SU-DHL-6 (cell line): ENCODE measurements at regions not wholly inside any gene's neighbourhood (a gene's known extent, or its start where the extent isn't known, plus 50 kb on each side); places are given as distances from the start of the nearest gene placed in this dataset.

Experiments used
- H2AFZ ChIP-seq: fragments of 200-600 bp; sonication (generic); 2 replicates; pipeline ENCODE4 v1.6.1; 2014; ENCODE audit warnings: low read depth, mild to moderate bottlenecking, moderate library complexity, mixed read lengths, antibody characterized with exemption, low read length; ENCODE audit not compliant: severe bottlenecking
- H3F3A ChIP-seq: fragments of 200-600 bp; shearing (Covaris generic); 2 replicates; pipeline ENCODE4 v1.6.0; 2016; ENCODE audit warnings: antibody characterized with exemption, mild to moderate bottlenecking; ENCODE audit not compliant: insufficient read depth
- H3K27ac ChIP-seq: fragments of 200-600 bp; sonication (generic); 2 replicates; pipeline ENCODE4 v1.5.1; 2016; ENCODE audit warnings: low read depth, mild to moderate bottlenecking, low read length, moderate library complexity, mixed read lengths
- H3K27me3 ChIP-seq: fragments of 200-600 bp; sonication (generic), shearing (Covaris generic); 2 replicates; pipeline ENCODE4 v1.6.0; 2014; ENCODE audit warnings: mild to moderate bottlenecking, low read length
- H3K36me3 ChIP-seq: fragments of 200-600 bp; sonication (generic); 2 replicates; pipeline ENCODE4 v1.6.1; 2014; ENCODE audit warnings: mild to moderate bottlenecking, low read length, mixed read lengths
- H3K4me2 ChIP-seq: fragments of 300-600, 200-600 bp; shearing (Covaris generic), sonication (generic); 2 replicates; pipeline ENCODE4 v1.6.0; 2014; ENCODE audit warnings: low read length, low read depth, mild to moderate bottlenecking; ENCODE audit not compliant: poor library complexity, severe bottlenecking
- H3K4me3 ChIP-seq: fragments of 200-600 bp; sonication (generic); 2 replicates; pipeline ENCODE4 v1.5.1; 2014; ENCODE audit warnings: antibody characterized with exemption, low read length, mild to moderate bottlenecking, mixed read lengths; ENCODE audit not compliant: insufficient read depth, poor library complexity, severe bottlenecking
- H3K79me2 ChIP-seq: fragments of 200-600 bp; sonication (generic); 2 replicates; pipeline ENCODE4 v1.6.1; 2014; ENCODE audit warnings: mild to moderate bottlenecking, low read length, moderate library complexity; ENCODE audit not compliant: insufficient read depth
- H3K9ac ChIP-seq: fragments of 200-600 bp; sonication (generic); 2 replicates; pipeline ENCODE4 v1.7.0; 2014; ENCODE audit warnings: mild to moderate bottlenecking, low read length
- H3K9me2 ChIP-seq: fragments of 200-600 bp; sonication (generic); replicated peaks from 2 replicates; pipeline ENCODE4 v1.6.1; 2014; ENCODE audit warnings: low read length; ENCODE audit not compliant: insufficient read depth
- H3K9me3 ChIP-seq: fragments of 200-600 bp; sonication (generic); 2 replicates; pipeline ENCODE4 v1.6.1; 2014; ENCODE audit warnings: low read length, mixed read lengths; ENCODE audit not compliant: insufficient read depth
- H4K20me1 ChIP-seq: fragments of 200-600 bp; sonication (generic); 2 replicates; pipeline ENCODE4 v1.6.1; 2014; ENCODE audit warnings: low read depth, mild to moderate bottlenecking, antibody characterized with exemption, low read length, moderate library complexity, mixed read lengths
- CTCF ChIP-seq: fragments of 200-600 bp; sonication (generic); IDR thresholded peaks from one replicate; pipeline ENCODE4 v1.5.1; 2017; ENCODE audit warnings: antibody characterized with exemption, mild to moderate bottlenecking, low read length, moderate library complexity; ENCODE audit not compliant: insufficient read depth, poor library complexity, severe bottlenecking
- EZH2phosphoT487 ChIP-seq: fragments of 200-600 bp; sonication (generic), shearing (Covaris generic); conservative IDR thresholded peaks from 2 replicates; pipeline ENCODE4 v1.6.1; 2018; ENCODE audit warnings: mild to moderate bottlenecking, antibody characterized with exemption, low read length, moderate library complexity, mixed read lengths

- Histone ChIP-seq H3K4me2 (no peak overlapping the region), H3K27ac (no peak overlapping the region), H4K20me1 (no peaks in the 10 kb centered on the region), H3K27me3 (no peaks in the 10 kb centered on the region), H3K4me3 (no peak overlapping the region), H3K79me2 (no peaks in the 10 kb centered on the region), H3K9ac (no peak overlapping the region), H3K36me3 (no peaks in the 10 kb centered on the region), H3F3A (no peaks in the 10 kb centered on the region), H3K9me2 (no peaks in the 10 kb centered on the region), H3K9me3 (no peaks in the 10 kb centered on the region), H2AFZ (no peak overlapping the region)
- TF ChIP-seq EZH2phosphoT487 (no peak), CTCF (no peak)
These were observed 567.0 kb downstream of the PRKD1 start for GRCh38 chr14:29360656-29361055.

GRCh38 chr14:29370024-29370423 lies 557.6 kb downstream of the PRKD1 start:
- Histone ChIP-seq H3K36me3 (no peaks in the 10 kb centered on the region), H3K9me3 (no peaks in the 10 kb centered on the region), H4K20me1 (no peaks in the 10 kb centered on the region), H3K27ac (no peak overlapping the region), H3K9me2 (no peaks in the 10 kb centered on the region), H3F3A (no peaks in the 10 kb centered on the region), H2AFZ (no peak overlapping the region), H3K4me3 (no peak overlapping the region), H3K79me2 (no peaks in the 10 kb centered on the region), H3K4me2 (no peak overlapping the region), H3K9ac (no peak overlapping the region), H3K27me3 (no peaks in the 10 kb centered on the region)
- no peak for TF ChIP-seq CTCF
- no peak for TF ChIP-seq EZH2phosphoT487

DNA sequence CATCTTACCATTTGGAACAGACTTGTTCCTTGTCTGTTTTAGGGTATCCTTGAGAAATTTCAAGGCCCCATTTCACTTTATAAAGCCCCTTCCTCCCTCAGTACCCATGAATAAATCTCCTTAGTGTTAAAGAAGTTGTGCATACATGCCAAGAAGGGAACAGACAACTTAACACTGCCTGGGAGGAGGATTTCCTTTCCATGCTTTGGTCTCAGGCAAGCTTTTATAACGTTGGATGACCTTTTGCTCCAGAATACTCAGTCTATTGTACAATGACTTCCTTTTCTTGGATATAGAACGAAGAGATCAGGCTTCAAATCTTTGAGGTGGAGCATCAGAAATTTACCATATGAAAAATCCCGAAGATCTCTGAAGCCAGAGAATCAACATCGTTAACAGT lies 551.4 kb downstream of the PRKD1 start:
- H3K36me3 ChIP-seq, result no peaks in the 10 kb centered on the region
- no peak overlapping the region for H2AFZ ChIP-seq
- H3F3A ChIP-seq, result no peaks in the 10 kb centered on the region
- no peak overlapping the region for H3K27ac ChIP-seq
- H3K4me3 ChIP-seq, result no peak overlapping the region
- no peaks in the 10 kb centered on the region for H3K27me3 ChIP-seq
- H3K9me3 ChIP-seq, result no peaks in the 10 kb centered on the region
- TF ChIP-seq EZH2phosphoT487 (no peak), CTCF (no peak)
- H3K79me2 ChIP-seq, result no peaks in the 10 kb centered on the region
- H3K4me2 ChIP-seq, result no peak overlapping the region
- no peak overlapping the region for H3K9ac ChIP-seq
- H3K9me2 ChIP-seq, result no peaks in the 10 kb centered on the region
- no peaks in the 10 kb centered on the region for H4K20me1 ChIP-seq

- H3K9me3 ChIP-seq, result no peaks in the 10 kb centered on the region
- no peaks in the 10 kb centered on the region for H4K20me1 ChIP-seq
- H3F3A ChIP-seq, result no peaks in the 10 kb centered on the region
- no peaks in the 10 kb centered on the region for H3K9me2 ChIP-seq
- TF ChIP-seq CTCF, result no peak
- TF ChIP-seq EZH2phosphoT487, result no peak
- H2AFZ ChIP-seq, result no peak overlapping the region
- H3K4me3 ChIP-seq, result no peak overlapping the region
- no peaks in the 10 kb centered on the region for H3K36me3 ChIP-seq
- H3K79me2 ChIP-seq, result no peaks in the 10 kb centered on the region
- no peak overlapping the region for H3K4me2 ChIP-seq
- H3K9ac ChIP-seq, result no peak overlapping the region
- no peaks in the 10 kb centered on the region for H3K27me3 ChIP-seq
- no peak overlapping the region for H3K27ac ChIP-seq
These were observed 546.8 kb downstream of the PRKD1 start for GRCh38 chr14:29380826-29381225.
